ENCODE measurements at regions not wholly inside any gene's neighbourhood (a gene's known extent, or its start where the extent isn't known, plus 50 kb on each side); places are given as distances from the start of the nearest gene placed in this dataset.

- no peak for TF ChIP-seq POLR2A (IDR thresholded peaks at IDR 0.05)
- TF ChIP-seq CTCF (IDR thresholded peaks at IDR 0.05): no peak
Measured at GRCh38 chr2:38484957-38485356, 107.9 kb upstream of the ATL2 start.

Data from right lobe of liver (tissue), 4 donors.